Esophagus muscularis mucosa (tissue), 4 donors: ENCODE measurements at regions not wholly inside any gene's neighbourhood (a gene's known extent, or its start where the extent isn't known, plus 50 kb on each side); places are given as distances from the start of the nearest gene placed in this dataset.
"Not testable (repeated sequence)": the region's sequence is repeated elsewhere in the genome, so short reads cannot be mapped to it uniquely, and the experiment has no call there.

Source experiments
- DNase-seq: peaks from one replicate; pipeline ENCODE4 v3.0.0-alpha.2; 2017; ENCODE audit errors: extremely low spot score
- H3K27ac ChIP-seq, 4 donors: fragments of 200-600 bp; sonication (generic); replicated peaks in 1 of 4; 1 replicate in 3 of 4; 2 replicates in 1 of 4; pipeline ENCODE4 v1.5.1; 2016 to 2019; ENCODE audit warnings: mild to moderate bottlenecking in 1 of 4
- H3K27me3 ChIP-seq, 4 donors: fragments of 200-600 bp; sonication (generic); one replicate each; pipeline versions ENCODE4 v1.5.1 to v1.6.0; 2016 to 2019
- H3K36me3 ChIP-seq, 4 donors: fragments of 200-600 bp; sonication (generic); one replicate each; pipeline ENCODE4 v1.5.1; 2016 to 2019
- H3K4me1 ChIP-seq, 4 donors: fragments of 200-600 bp; sonication (generic); one replicate each; pipeline ENCODE4 v1.5.1; 2016 to 2019
- H3K4me3 ChIP-seq, 4 donors: fragments of 200-600 bp; sonication (generic); 1 replicate in 2 of 4; 2 replicates in 2 of 4; pipeline ENCODE4 v1.5.1; 2016 to 2019; ENCODE audit warnings: mild to moderate bottlenecking in 4 of 4, moderate library complexity in 1 of 4
- H3K9me3 ChIP-seq, 4 donors: fragments of 200-600 bp; sonication (generic); 1 replicate in 3 of 4; 2 replicates in 1 of 4; pipeline ENCODE4 v1.5.1; 2016 to 2019
- EP300 ChIP-seq: sonication (generic); formaldehyde crosslinking; IDR thresholded peaks from one replicate; pipeline ENCODE4 v1.6.1; 2017; ENCODE audit warnings: antibody characterized with exemption
- POLR2A ChIP-seq: fragments of 450-650 bp; IDR thresholded peaks from one replicate; pipeline ENCODE4 v1.6.1; 2017; ENCODE audit warnings: antibody characterized with exemption, moderate library complexity, mild to moderate bottlenecking, low read depth
- POLR2AphosphoS5 ChIP-seq, 2 donors: sonication (generic); formaldehyde crosslinking; IDR thresholded peaks; one replicate each; pipeline ENCODE4 v1.6.1; 2017; ENCODE audit warnings: antibody characterized with exemption in 2 of 2
- WGBS: methylation state at CpG from one replicate; pipeline ENCODE4 v1.1.5; 2018; 5-methylcytosine and 5-hydroxymethylcytosine counted together
- intact Hi-C: fragments of 100-400 bp; cut with DNase I; formaldehyde crosslinking; loops from one replicate; pipeline ENCODE4 v1.15.1; 2023
- TF ChIP-seq, protein P1 (sequence below), 3 experiments: fragments of 200-600 bp in 2 of 3; fragments of 450-650 bp in 1 of 3; sonication (generic) in 2 of 3; IDR thresholded peaks; one replicate each; pipeline ENCODE4 v1.5.1; 2017 to 2019; ENCODE audit warnings: antibody characterized with exemption in 3 of 3, mild to moderate bottlenecking in 2 of 3, moderate library complexity in 1 of 3

GRCh38 chr1:73326663-73327062 is 871.3 kb downstream of the LRRIQ3 start:
- Histone ChIP-seq H3K36me3 (no peaks in the 10 kb centered on the region), H3K4me3 (no peak overlapping the region), H3K27me3 (no peaks in the 10 kb centered on the region), H3K4me1 (no peaks in the 10 kb centered on the region), H3K27ac (no peak overlapping the region), H3K9me3 (peaks cover 0 to 23% (median 12%) of the 10 kb centered on the region in 4 donors)
- 89% methylated on average over 5 of the region's 5 CpGs for WGBS
- no peak for DNase-seq
- TF ChIP-seq POLR2AphosphoS5 (IDR thresholded peaks at IDR 0.05): no peak
- no peak for TF ChIP-seq POLR2A
- TF ChIP-seq EP300: no peak
- TF ChIP-seq, protein P1, sequence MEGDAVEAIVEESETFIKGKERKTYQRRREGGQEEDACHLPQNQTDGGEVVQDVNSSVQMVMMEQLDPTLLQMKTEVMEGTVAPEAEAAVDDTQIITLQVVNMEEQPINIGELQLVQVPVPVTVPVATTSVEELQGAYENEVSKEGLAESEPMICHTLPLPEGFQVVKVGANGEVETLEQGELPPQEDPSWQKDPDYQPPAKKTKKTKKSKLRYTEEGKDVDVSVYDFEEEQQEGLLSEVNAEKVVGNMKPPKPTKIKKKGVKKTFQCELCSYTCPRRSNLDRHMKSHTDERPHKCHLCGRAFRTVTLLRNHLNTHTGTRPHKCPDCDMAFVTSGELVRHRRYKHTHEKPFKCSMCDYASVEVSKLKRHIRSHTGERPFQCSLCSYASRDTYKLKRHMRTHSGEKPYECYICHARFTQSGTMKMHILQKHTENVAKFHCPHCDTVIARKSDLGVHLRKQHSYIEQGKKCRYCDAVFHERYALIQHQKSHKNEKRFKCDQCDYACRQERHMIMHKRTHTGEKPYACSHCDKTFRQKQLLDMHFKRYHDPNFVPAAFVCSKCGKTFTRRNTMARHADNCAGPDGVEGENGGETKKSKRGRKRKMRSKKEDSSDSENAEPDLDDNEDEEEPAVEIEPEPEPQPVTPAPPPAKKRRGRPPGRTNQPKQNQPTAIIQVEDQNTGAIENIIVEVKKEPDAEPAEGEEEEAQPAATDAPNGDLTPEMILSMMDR (IDR thresholded peaks at IDR 0.05): no peak
- intact Hi-C loops: no loop called here

GRCh38 chr1:73310797-73311381 is 887.1 kb downstream of the LRRIQ3 start:
- Histone ChIP-seq H3K9me3 (no peaks in the 10 kb centered on the region), H3K4me1 (peaks cover 0 to 4% (median 0%) of the 10 kb centered on the region in 4 donors), H3K4me3 (no peak overlapping the region), H3K27me3 (no peaks in the 10 kb centered on the region), H3K36me3 (no peaks in the 10 kb centered on the region), H3K27ac (no peak overlapping the region)
- no peak for TF ChIP-seq POLR2A
- TF ChIP-seq, protein P1 (IDR thresholded peaks at IDR 0.05): no peak
- no peak for TF ChIP-seq POLR2AphosphoS5 (IDR thresholded peaks at IDR 0.05)
- no peak for TF ChIP-seq EP300
- intact Hi-C loops: no loop called here
- 20% methylated on average over 4 of the region's 4 CpGs for WGBS
- DNase-seq: no peak

GRCh38 chr1:73306899-73307555 is 890.9 kb downstream of the LRRIQ3 start:
- peaks cover 0 to 4% (median 0%) of the 10 kb centered on the region in 4 donors for H3K4me1 ChIP-seq
- WGBS: 92% methylated on average over 1 of the region's 2 CpGs
- DNase-seq: no peak
- H3K27ac ChIP-seq: no peak overlapping the region
- H3K9me3 ChIP-seq: no peaks in the 10 kb centered on the region
- TF ChIP-seq, protein P1 (IDR thresholded peaks at IDR 0.05): no peak
- TF ChIP-seq POLR2A (no peak), POLR2AphosphoS5 (IDR thresholded peaks at IDR 0.05) (no peak), EP300 (no peak)
- intact Hi-C loops: no loop called here
- no peak overlapping the region for H3K4me3 ChIP-seq
- H3K36me3 ChIP-seq: no peaks in the 10 kb centered on the region
- no peaks in the 10 kb centered on the region for H3K27me3 ChIP-seq

- WGBS: 74% methylated on average over 2 of the region's 2 CpGs
- H3K4me1 ChIP-seq: no peaks in the 10 kb centered on the region
Measured at GRCh38 chr1:73273886-73274285, 924.1 kb downstream of the LRRIQ3 start.

GRCh38 chr1:73245196-73245595 is 952.8 kb downstream of the LRRIQ3 start:
- intact Hi-C loops, H3K4me1 ChIP-seq, H3K27ac ChIP-seq, H3K4me3 ChIP-seq, H3K36me3 ChIP-seq, DNase-seq, H3K27me3 ChIP-seq: not testable (repeated sequence)
- peaks cover 0 to 29% (median 18%) of the 10 kb centered on the region in 4 donors for H3K9me3 ChIP-seq

More at GRCh38 chr1:73273886-73274285, 924.1 kb downstream of the LRRIQ3 start:
- Histone ChIP-seq H3K27ac (no peak overlapping the region), H3K4me3 (no peak overlapping the region), H3K36me3 (no peaks in the 10 kb centered on the region), H3K27me3 (no peaks in the 10 kb centered on the region), H3K9me3 (peaks cover 0 to 8% (median 5%) of the 10 kb centered on the region in 4 donors)
- TF ChIP-seq POLR2AphosphoS5 (IDR thresholded peaks at IDR 0.05) (no peak), EP300 (no peak), POLR2A (no peak)
- TF ChIP-seq, protein P1 (IDR thresholded peaks at IDR 0.05): no peak
- intact Hi-C loops: no loop called here
- no peak for DNase-seq
